ENCODE measurements at regions not wholly inside any gene's neighbourhood (a gene's known extent, or its start where the extent isn't known, plus 50 kb on each side); places are given as distances from the start of the nearest gene placed in this dataset.

GRCh38 chr12:124188561-124189405, 106.1 kb upstream of the RFLNA start:
- no peak overlapping the region for H3K4me2 ChIP-seq (ENCODE audit: low read length)
- no peaks in the 10 kb centered on the region for H4K20me1 ChIP-seq (ENCODE audit: insufficient read depth, low read length)
- no peaks in the 10 kb centered on the region for H3K9me2 ChIP-seq (ENCODE audit: insufficient read depth, low read length)
- H3K9me3 ChIP-seq (ENCODE audit: low read length) = no peaks in the 10 kb centered on the region
- no peaks in the 10 kb centered on the region for H3K4me1 ChIP-seq (ENCODE audit: insufficient read depth, low read length, poor library complexity, severe bottlenecking)
- no peak for TF ChIP-seq CTCF (conservative IDR thresholded peaks at IDR 0.05; ENCODE audit: low read length)
- TF ChIP-seq EZH2phosphoT487 (IDR thresholded peaks at IDR 0.05; ENCODE audit: borderline replicate concordance, low read depth, low read length) = no peak
- H3K4me3 ChIP-seq (ENCODE audit: low read depth, low read length, poor library complexity, severe bottlenecking) = no peak overlapping the region
- no peak for DNase-seq (ENCODE audit: low spot score)
- CTCF ChIA-PET (ENCODE audit: unreplicated experiment) = no interaction called here
- no TSS peak for BruUV-seq (replicated peaks)
- POLR2A ChIA-PET = interaction anchor here (1.4 kb wide), 1 partner anchor 11 kb away, joined by 3 read pairs; no protein-coding TSS in a partner anchor
- no peaks in the 10 kb centered on the region for H3K79me2 ChIP-seq (ENCODE audit: insufficient read depth, low read depth, low read length)
- intact Hi-C loops (cut with micrococcal nuclease; ENCODE audit: unreplicated experiment) = no loop called here
- H3K36me3 ChIP-seq (ENCODE audit: insufficient read depth, low read length) = no peaks in the 10 kb centered on the region
- no peak overlapping the region for H3K27ac ChIP-seq (ENCODE audit: low read depth, low read length, poor library complexity, severe bottlenecking)
- no peak overlapping the region for H2AFZ ChIP-seq (ENCODE audit: low read length)

- H4K20me1 ChIP-seq (ENCODE audit: insufficient read depth, low read length) = no peaks in the 10 kb centered on the region
- H3K9me2 ChIP-seq (ENCODE audit: insufficient read depth, low read length) = no peaks in the 10 kb centered on the region
- H3K4me1 ChIP-seq (ENCODE audit: insufficient read depth, low read length, poor library complexity, severe bottlenecking) = no peaks in the 10 kb centered on the region
- no TSS peak for BruUV-seq (replicated peaks)
- no peaks in the 10 kb centered on the region for H3K79me2 ChIP-seq (ENCODE audit: insufficient read depth, low read depth, low read length)
- intact Hi-C loops (cut with micrococcal nuclease; ENCODE audit: unreplicated experiment) = no loop called here
- H3K27ac ChIP-seq (ENCODE audit: low read depth, low read length, poor library complexity, severe bottlenecking) = no peak overlapping the region
- no peak overlapping the region for H3K4me2 ChIP-seq (ENCODE audit: low read length)
- H3K36me3 ChIP-seq (ENCODE audit: insufficient read depth, low read length) = no peaks in the 10 kb centered on the region
- H3K4me3 ChIP-seq (ENCODE audit: low read depth, low read length, poor library complexity, severe bottlenecking) = no peak overlapping the region
- no peak for DNase-seq (ENCODE audit: low spot score)
- ChIA-PET POLR2A (no interaction called here), CTCF (ENCODE audit: unreplicated experiment) (no interaction called here)
- no peak for TF ChIP-seq CTCF (conservative IDR thresholded peaks at IDR 0.05; ENCODE audit: low read length)
- no peak for TF ChIP-seq EZH2phosphoT487 (IDR thresholded peaks at IDR 0.05; ENCODE audit: borderline replicate concordance, low read depth, low read length)
- H2AFZ ChIP-seq (ENCODE audit: low read length) = no peak overlapping the region
- no peaks in the 10 kb centered on the region for H3K9me3 ChIP-seq (ENCODE audit: low read length)
These were observed 104.4 kb upstream of the RFLNA start for GRCh38 chr12:124190312-124191023.

GRCh38 chr12:124191024-124191359, 103.9 kb upstream of the RFLNA start:
- no peak for TF ChIP-seq EZH2phosphoT487 (IDR thresholded peaks at IDR 0.05; ENCODE audit: borderline replicate concordance, low read depth, low read length)
- TF ChIP-seq CTCF (conservative IDR thresholded peaks at IDR 0.05; ENCODE audit: low read length) = no peak
- peak; percentile 19 for DNase-seq (ENCODE audit: low spot score)
- Histone ChIP-seq H4K20me1 (ENCODE audit: insufficient read depth, low read length) (no peaks in the 10 kb centered on the region), H2AFZ (ENCODE audit: low read length) (no peak overlapping the region), H3K4me2 (ENCODE audit: low read length) (no peak overlapping the region), H3K9me2 (ENCODE audit: insufficient read depth, low read length) (no peaks in the 10 kb centered on the region), H3K4me3 (ENCODE audit: low read depth, low read length, poor library complexity, severe bottlenecking) (no peak overlapping the region), H3K9me3 (ENCODE audit: low read length) (no peaks in the 10 kb centered on the region), H3K27ac (ENCODE audit: low read depth, low read length, poor library complexity, severe bottlenecking) (no peak overlapping the region), H3K4me1 (ENCODE audit: insufficient read depth, low read length, poor library complexity, severe bottlenecking) (no peaks in the 10 kb centered on the region), H3K79me2 (ENCODE audit: insufficient read depth, low read depth, low read length) (no peaks in the 10 kb centered on the region), H3K36me3 (ENCODE audit: insufficient read depth, low read length) (no peaks in the 10 kb centered on the region)
- POLR2A ChIA-PET = no interaction called here
- CTCF ChIA-PET (ENCODE audit: unreplicated experiment) = no interaction called here
- intact Hi-C loops (cut with micrococcal nuclease; ENCODE audit: unreplicated experiment) = no loop called here
- no TSS peak for BruUV-seq (replicated peaks)
